ENCODE measurements at regions not wholly inside any gene's neighbourhood (a gene's known extent, or its start where the extent isn't known, plus 50 kb on each side); places are given as distances from the start of the nearest gene placed in this dataset.

DNA sequence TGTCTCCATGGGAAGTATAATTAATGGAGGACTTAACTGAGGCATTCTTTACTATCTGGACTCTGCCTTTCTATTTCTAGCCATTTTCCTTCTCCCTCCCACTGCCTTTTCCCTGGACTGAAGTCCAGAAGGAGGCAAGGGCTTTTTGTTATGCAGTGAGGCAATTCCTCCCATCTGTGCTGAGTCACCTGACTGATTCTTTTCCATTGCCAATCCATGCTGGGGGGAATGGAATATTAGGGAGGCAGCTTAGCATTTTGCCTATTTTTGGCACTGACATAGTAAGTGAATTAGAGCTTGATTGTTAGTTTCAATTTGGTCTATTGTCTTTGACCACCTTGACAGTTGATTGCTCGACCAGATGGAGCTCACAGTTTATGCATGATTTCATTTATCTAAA is 1000.6 kb upstream of the PRMT6 start:
- H3K36me3 ChIP-seq (ENCODE audit: control insufficient read depth in 4 of 4, insufficient read depth in 4 of 4, low read length in 3 of 4) = no peaks in the 10 kb centered on the region
- 100% methylated on average over 1 of the region's 1 CpG for WGBS (ENCODE audit: insufficient coverage)
- H3K27me3 ChIP-seq (replicated peaks in 2 of 5; ENCODE audit: control insufficient read depth in 4 of 5, insufficient read depth in 5 of 5, low read length in 4 of 5) = no peaks in the 10 kb centered on the region
- ChIA-PET CTCF (no interaction called here), POLR2A (no interaction called here)
- H3K4me1 ChIP-seq (ENCODE audit: control extremely low read depth in 1 of 4, control insufficient read depth in 4 of 4, insufficient read depth in 4 of 4, low read length in 3 of 4) = no peaks in the 10 kb centered on the region
- no peak overlapping the region for H3K4me3 ChIP-seq (ENCODE audit: control insufficient read depth in 1 of 7, extremely low read depth in 1 of 7, insufficient read depth in 4 of 7, low read depth in 2 of 7, low read length in 6 of 7)
- no peaks in the 10 kb centered on the region for H3K9me3 ChIP-seq (ENCODE audit: control extremely low read depth in 1 of 5, control insufficient read depth in 4 of 5, insufficient read depth in 2 of 5, low read depth in 1 of 5, low read length in 4 of 5)
- no peak for DNase-seq
- no peak overlapping the region for H3K27ac ChIP-seq (ENCODE audit: insufficient read depth in 1 of 2, low read depth in 1 of 2, low read length in 2 of 2, poor library complexity in 1 of 2, severe bottlenecking in 2 of 2)

DNA sequence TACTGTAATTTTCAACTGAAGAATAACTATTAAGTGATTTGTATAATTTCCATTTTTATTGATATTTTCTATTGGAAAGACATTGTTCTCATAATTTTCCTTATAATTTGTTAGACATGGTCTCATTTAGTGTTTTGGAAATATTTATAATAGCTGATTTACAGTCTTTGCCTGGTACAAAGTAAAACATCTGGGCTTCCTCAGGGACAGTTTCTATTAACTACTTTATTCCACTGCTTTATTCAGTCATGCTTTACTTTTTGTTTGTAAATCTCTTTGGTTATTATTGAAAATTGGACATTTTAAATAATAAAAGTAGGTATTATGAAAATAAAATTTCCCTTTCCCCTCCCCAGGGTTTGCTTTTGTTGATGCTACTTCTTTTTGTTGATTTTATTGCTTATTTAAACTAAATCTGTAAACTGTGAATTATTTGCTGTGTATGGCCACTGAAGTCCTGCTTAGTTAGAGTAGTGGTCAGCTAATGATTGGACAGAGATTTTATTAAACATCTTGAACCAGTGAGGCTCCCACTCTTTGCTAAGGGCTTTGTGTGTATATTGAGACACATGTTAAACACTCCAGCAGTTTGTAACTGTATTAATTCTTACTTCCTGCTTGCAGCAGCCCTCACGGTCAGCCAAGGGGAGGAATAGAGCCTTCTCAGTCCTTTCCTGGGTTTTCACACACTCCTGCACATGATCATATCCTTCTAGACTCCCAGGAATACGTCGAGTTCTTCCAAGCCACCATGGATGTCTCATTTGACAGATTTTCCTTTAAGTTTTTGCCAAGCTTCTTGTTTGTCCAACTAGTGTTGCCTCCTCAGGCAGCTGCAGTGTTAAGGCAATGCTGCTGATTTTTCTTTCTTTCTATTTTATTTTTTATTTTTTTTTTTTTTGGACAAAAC is 994.6 kb upstream of the PRMT6 start:
- WGBS (ENCODE audit: insufficient coverage) = 56% methylated on average over 3 of the region's 3 CpGs
- POLR2A ChIA-PET = no interaction called here

GRCh38 chr1:106063510-106063909 is 993.0 kb upstream of the PRMT6 start:
- Histone ChIP-seq H3K27ac (ENCODE audit: insufficient read depth in 1 of 2, low read depth in 1 of 2, low read length in 2 of 2, poor library complexity in 1 of 2, severe bottlenecking in 2 of 2) (no peak overlapping the region), H3K36me3 (ENCODE audit: control insufficient read depth in 4 of 4, insufficient read depth in 4 of 4, low read length in 3 of 4) (no peaks in the 10 kb centered on the region), H3K4me3 (ENCODE audit: control insufficient read depth in 1 of 7, extremely low read depth in 1 of 7, insufficient read depth in 4 of 7, low read depth in 2 of 7, low read length in 6 of 7) (no peak overlapping the region), H3K9me3 (ENCODE audit: control extremely low read depth in 1 of 5, control insufficient read depth in 4 of 5, insufficient read depth in 2 of 5, low read depth in 1 of 5, low read length in 4 of 5) (no peaks in the 10 kb centered on the region), H3K4me1 (ENCODE audit: control extremely low read depth in 1 of 4, control insufficient read depth in 4 of 4, insufficient read depth in 4 of 4, low read length in 3 of 4) (no peaks in the 10 kb centered on the region), H3K27me3 (replicated peaks in 2 of 5; ENCODE audit: control insufficient read depth in 4 of 5, insufficient read depth in 5 of 5, low read length in 4 of 5) (no peaks in the 10 kb centered on the region)
- ChIA-PET POLR2A (no interaction called here), CTCF (no interaction called here)
- WGBS (ENCODE audit: insufficient coverage) = no CpG with 5 or more reads among the region's 1 CpG
- DNase-seq = no peak

More for the DNA sequence above, 994.6 kb upstream of the PRMT6 start:
- Histone ChIP-seq H3K4me1 (ENCODE audit: control extremely low read depth in 1 of 4, control insufficient read depth in 4 of 4, insufficient read depth in 4 of 4, low read length in 3 of 4) (no peaks in the 10 kb centered on the region), H3K27ac (ENCODE audit: insufficient read depth in 1 of 2, low read depth in 1 of 2, low read length in 2 of 2, poor library complexity in 1 of 2, severe bottlenecking in 2 of 2) (no peak overlapping the region), H3K27me3 (replicated peaks in 2 of 5; ENCODE audit: control insufficient read depth in 4 of 5, insufficient read depth in 5 of 5, low read length in 4 of 5) (no peaks in the 10 kb centered on the region), H3K36me3 (ENCODE audit: control insufficient read depth in 4 of 4, insufficient read depth in 4 of 4, low read length in 3 of 4) (no peaks in the 10 kb centered on the region), H3K9me3 (ENCODE audit: control extremely low read depth in 1 of 5, control insufficient read depth in 4 of 5, insufficient read depth in 2 of 5, low read depth in 1 of 5, low read length in 4 of 5) (no peaks in the 10 kb centered on the region), H3K4me3 (ENCODE audit: control insufficient read depth in 1 of 7, extremely low read depth in 1 of 7, insufficient read depth in 4 of 7, low read depth in 2 of 7, low read length in 6 of 7) (no peak overlapping the region)
- DNase-seq = no peak
- CTCF ChIA-PET = no interaction called here

DNA sequence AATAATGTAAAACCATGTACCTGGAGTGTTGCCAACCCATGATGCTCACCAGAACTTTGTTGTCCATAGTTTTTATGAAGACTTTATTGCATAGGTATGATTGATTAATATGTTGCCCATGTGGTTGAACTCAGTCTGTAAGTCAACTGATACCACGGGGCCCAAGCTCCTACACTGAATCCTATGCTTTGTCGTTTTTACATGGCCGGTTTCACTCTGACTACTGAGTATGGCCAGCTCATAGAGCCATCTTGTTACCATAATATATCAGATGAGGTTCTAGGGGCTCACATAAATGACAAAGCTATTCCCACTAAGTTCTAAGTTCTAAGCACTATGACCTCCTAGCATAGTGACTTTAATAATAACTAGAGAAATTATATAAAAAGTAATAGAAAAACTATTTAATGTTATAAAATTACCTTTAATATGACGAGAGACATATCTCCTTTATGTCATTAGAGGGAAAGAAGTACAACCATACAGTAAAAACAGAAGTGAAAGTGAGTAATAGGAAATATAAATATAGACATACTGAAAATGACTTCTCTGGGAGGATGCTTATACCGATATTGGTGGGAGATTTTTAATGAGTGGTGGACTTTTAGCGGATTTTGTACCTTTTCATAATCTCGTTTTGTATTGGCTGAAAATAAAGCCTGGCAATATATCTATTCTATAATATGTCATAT is 983.4 kb upstream of the PRMT6 start:
- POLR2A ChIA-PET = no interaction called here
- H3K27ac ChIP-seq (ENCODE audit: insufficient read depth in 1 of 2, low read depth in 1 of 2, low read length in 2 of 2, poor library complexity in 1 of 2, severe bottlenecking in 2 of 2) = no peak overlapping the region
- H3K4me3 ChIP-seq (ENCODE audit: control insufficient read depth in 1 of 7, extremely low read depth in 1 of 7, insufficient read depth in 4 of 7, low read depth in 2 of 7, low read length in 6 of 7) = no peak overlapping the region
- no peak for DNase-seq
- peaks cover 0 to 1% (median 0%) of the 10 kb centered on the region in 5 experiments for H3K9me3 ChIP-seq (ENCODE audit: control extremely low read depth in 1 of 5, control insufficient read depth in 4 of 5, insufficient read depth in 2 of 5, low read depth in 1 of 5, low read length in 4 of 5)
- 77% methylated on average over 2 of the region's 7 CpGs for WGBS (ENCODE audit: insufficient coverage)
- H3K36me3 ChIP-seq (ENCODE audit: control insufficient read depth in 4 of 4, insufficient read depth in 4 of 4, low read length in 3 of 4) = no peaks in the 10 kb centered on the region
- no peaks in the 10 kb centered on the region for H3K4me1 ChIP-seq (ENCODE audit: control extremely low read depth in 1 of 4, control insufficient read depth in 4 of 4, insufficient read depth in 4 of 4, low read length in 3 of 4)
- CTCF ChIA-PET = no interaction called here
- no peaks in the 10 kb centered on the region for H3K27me3 ChIP-seq (replicated peaks in 2 of 5; ENCODE audit: control insufficient read depth in 4 of 5, insufficient read depth in 5 of 5, low read length in 4 of 5)

- POLR2A ChIA-PET = no interaction called here
- no peak for DNase-seq
- H3K27me3 ChIP-seq (replicated peaks in 2 of 5; ENCODE audit: control insufficient read depth in 4 of 5, insufficient read depth in 5 of 5, low read length in 4 of 5) = peaks cover 0 to 11% (median 3%) of the 10 kb centered on the region in 5 experiments
- CTCF ChIA-PET = no interaction called here
- no peak overlapping the region for H3K4me3 ChIP-seq (ENCODE audit: control insufficient read depth in 1 of 7, extremely low read depth in 1 of 7, insufficient read depth in 4 of 7, low read depth in 2 of 7, low read length in 6 of 7)
- no peak overlapping the region for H3K27ac ChIP-seq (ENCODE audit: insufficient read depth in 1 of 2, low read depth in 1 of 2, low read length in 2 of 2, poor library complexity in 1 of 2, severe bottlenecking in 2 of 2)
- H3K36me3 ChIP-seq (ENCODE audit: control insufficient read depth in 4 of 4, insufficient read depth in 4 of 4, low read length in 3 of 4) = no peaks in the 10 kb centered on the region
- 26% methylated on average over 37 of the region's 41 CpGs for WGBS (ENCODE audit: insufficient coverage)
- no peaks in the 10 kb centered on the region for H3K4me1 ChIP-seq (ENCODE audit: control extremely low read depth in 1 of 4, control insufficient read depth in 4 of 4, insufficient read depth in 4 of 4, low read length in 3 of 4)
- peaks cover 0 to 2% (median 0%) of the 10 kb centered on the region in 5 experiments for H3K9me3 ChIP-seq (ENCODE audit: control extremely low read depth in 1 of 5, control insufficient read depth in 4 of 5, insufficient read depth in 2 of 5, low read depth in 1 of 5, low read length in 4 of 5)
These were observed 975.7 kb upstream of the PRMT6 start for GRCh38 chr1:106080608-106081325.

DNA sequence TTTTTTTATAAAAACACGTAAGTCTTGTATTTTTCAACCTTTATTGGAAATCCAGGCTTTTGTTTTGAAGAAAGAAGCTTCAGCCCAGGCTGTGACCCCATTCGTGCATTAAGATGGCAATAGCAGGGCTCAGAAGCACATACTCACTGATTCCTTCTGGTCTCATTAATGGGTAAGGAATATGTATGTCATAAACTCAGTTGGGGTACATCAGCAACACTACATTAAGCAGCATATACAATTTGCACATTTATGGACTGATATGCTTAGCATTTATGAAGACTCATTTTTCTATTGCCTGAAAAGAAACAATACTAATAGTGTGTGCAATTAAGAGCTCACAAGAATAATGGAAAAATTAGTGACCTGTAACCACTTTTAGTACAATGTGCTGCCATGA is 945.4 kb upstream of the PRMT6 start:
- H3K4me3 ChIP-seq (ENCODE audit: control insufficient read depth in 1 of 7, extremely low read depth in 1 of 7, insufficient read depth in 4 of 7, low read depth in 2 of 7, low read length in 6 of 7) = no peak overlapping the region
- H3K27ac ChIP-seq (ENCODE audit: insufficient read depth in 1 of 2, low read depth in 1 of 2, low read length in 2 of 2, poor library complexity in 1 of 2, severe bottlenecking in 2 of 2) = no peak overlapping the region
- no peaks in the 10 kb centered on the region for H3K4me1 ChIP-seq (ENCODE audit: control extremely low read depth in 1 of 4, control insufficient read depth in 4 of 4, insufficient read depth in 4 of 4, low read length in 3 of 4)
- POLR2A ChIA-PET = no interaction called here
- 86% methylated on average over 1 of the region's 2 CpGs for WGBS (ENCODE audit: insufficient coverage)
- H3K9me3 ChIP-seq (ENCODE audit: control extremely low read depth in 1 of 5, control insufficient read depth in 4 of 5, insufficient read depth in 2 of 5, low read depth in 1 of 5, low read length in 4 of 5) = peaks cover 0 to 4% (median 0%) of the 10 kb centered on the region in 5 experiments
- no peaks in the 10 kb centered on the region for H3K27me3 ChIP-seq (replicated peaks in 2 of 5; ENCODE audit: control insufficient read depth in 4 of 5, insufficient read depth in 5 of 5, low read length in 4 of 5)
- no peak for DNase-seq
- H3K36me3 ChIP-seq (ENCODE audit: control insufficient read depth in 4 of 4, insufficient read depth in 4 of 4, low read length in 3 of 4) = no peaks in the 10 kb centered on the region
- CTCF ChIA-PET = no interaction called here

- WGBS (ENCODE audit: insufficient coverage) = no CpG with 5 or more reads among the region's 2 CpGs
- no peak overlapping the region for H3K4me3 ChIP-seq (ENCODE audit: control insufficient read depth in 1 of 7, extremely low read depth in 1 of 7, insufficient read depth in 4 of 7, low read depth in 2 of 7, low read length in 6 of 7)
- no peak for DNase-seq
- no peaks in the 10 kb centered on the region for H3K27me3 ChIP-seq (replicated peaks in 2 of 5; ENCODE audit: control insufficient read depth in 4 of 5, insufficient read depth in 5 of 5, low read length in 4 of 5)
- H3K4me1 ChIP-seq (ENCODE audit: control extremely low read depth in 1 of 4, control insufficient read depth in 4 of 4, insufficient read depth in 4 of 4, low read length in 3 of 4) = no peaks in the 10 kb centered on the region
- H3K36me3 ChIP-seq (ENCODE audit: control insufficient read depth in 4 of 4, insufficient read depth in 4 of 4, low read length in 3 of 4) = no peaks in the 10 kb centered on the region
- H3K9me3 ChIP-seq (ENCODE audit: control extremely low read depth in 1 of 5, control insufficient read depth in 4 of 5, insufficient read depth in 2 of 5, low read depth in 1 of 5, low read length in 4 of 5) = peaks cover 0 to 4% (median 0%) of the 10 kb centered on the region in 5 experiments
- H3K27ac ChIP-seq (ENCODE audit: insufficient read depth in 1 of 2, low read depth in 1 of 2, low read length in 2 of 2, poor library complexity in 1 of 2, severe bottlenecking in 2 of 2) = no peak overlapping the region
- CTCF ChIA-PET = no interaction called here
- POLR2A ChIA-PET = no interaction called here
These were observed 942.6 kb upstream of the PRMT6 start for GRCh38 chr1:106113851-106114250.
